Left ventricle myocardium inferior (tissue), 1 donor: ENCODE measurements at regions not wholly inside any gene's neighbourhood (a gene's known extent, or its start where the extent isn't known, plus 50 kb on each side); places are given as distances from the start of the nearest gene placed in this dataset.
A peak's percentile ranks its signal among the peaks of the same experiment; 100 is the strongest.
"Not testable (repeated sequence)": the region's sequence is repeated elsewhere in the genome, so short reads cannot be mapped to it uniquely, and the experiment has no call there.

Source experiments
- DNase-seq: peaks from one replicate; pipeline ENCODE4 v3.0.0-alpha.2; 2020
- H3K27ac ChIP-seq: fragments of 200-600 bp; replicated peaks from 2 replicates; pipeline ENCODE4 v1.8.0; 2021
- H3K27me3 ChIP-seq: fragments of 200-600 bp; 2 replicates; pipeline ENCODE4 v1.8.0; 2021; ENCODE audit warnings: low read depth
- H3K36me3 ChIP-seq: fragments of 200-600 bp; 2 replicates; pipeline ENCODE4 v1.8.0; 2021
- H3K4me1 ChIP-seq: fragments of 200-600 bp; 2 replicates; pipeline ENCODE4 v1.8.0; 2021
- H3K4me3 ChIP-seq: fragments of 200-600 bp; 2 replicates; pipeline ENCODE4 v1.8.0; 2021; ENCODE audit warnings: mild to moderate bottlenecking, moderate library complexity
- H3K9me3 ChIP-seq: fragments of 200-600 bp; replicated peaks from 2 replicates; pipeline ENCODE4 v1.8.0; 2021
- CTCF ChIP-seq: fragments of 200-600 bp; IDR thresholded peaks from 2 replicates; pipeline ENCODE4 v1.8.0; 2021; ENCODE audit warnings: antibody characterized with exemption, mild to moderate bottlenecking, borderline replicate concordance
- intact Hi-C: fragments of 100-400 bp; cut with micrococcal nuclease; formaldehyde crosslinking; loops from one replicate; pipeline ENCODE4 v1.11.0; 2022
- donor health status: DM: no; HTN: yes; CAD: no; lungs with severe emphysema.

GRCh38 chr16:22436823-22437652, 62.6 kb upstream of the CDR2 start:
- H3K27me3 ChIP-seq, H3K36me3 ChIP-seq, intact Hi-C loops, H3K9me3 ChIP-seq: not testable (repeated sequence)
- H3K27ac ChIP-seq, result peak overlapping the region; percentile 99
- peak; percentile 81 for DNase-seq
- peak overlapping the region; percentile 88 for H3K4me3 ChIP-seq
- peaks cover 11% of the 10 kb centered on the region for H3K4me1 ChIP-seq

DNA sequence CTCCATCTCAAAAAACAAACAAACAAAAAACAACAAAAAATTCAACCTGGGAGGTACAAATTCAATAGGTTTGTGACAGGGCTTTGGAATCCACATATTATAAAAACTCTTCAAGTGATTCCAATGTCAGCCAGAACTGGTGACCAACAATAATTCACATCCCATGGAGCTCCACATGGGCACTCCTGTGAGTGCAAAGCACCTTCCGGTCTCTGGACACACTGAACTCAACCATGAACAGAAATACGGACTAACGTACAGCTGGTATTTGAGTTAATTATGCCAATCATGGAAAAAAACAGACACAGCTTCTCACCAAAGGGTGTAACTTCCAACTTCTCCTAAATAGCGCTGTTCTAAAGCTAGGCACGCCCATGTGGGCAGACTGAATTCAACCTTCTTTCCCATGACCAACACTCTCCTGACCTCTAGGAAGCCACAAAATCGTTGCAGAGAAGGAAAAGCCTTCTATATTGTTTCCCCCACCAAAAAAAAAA, 62.0 kb upstream of the CDR2 start:
- Histone ChIP-seq H3K27ac (peak overlapping the region; percentile 99), H3K4me3 (peak overlapping the region; percentile 88), H3K4me1 (peaks cover 11% of the 10 kb centered on the region)
- H3K9me3 ChIP-seq, H3K27me3 ChIP-seq, intact Hi-C loops, H3K36me3 ChIP-seq, DNase-seq: not testable (repeated sequence)

DNA sequence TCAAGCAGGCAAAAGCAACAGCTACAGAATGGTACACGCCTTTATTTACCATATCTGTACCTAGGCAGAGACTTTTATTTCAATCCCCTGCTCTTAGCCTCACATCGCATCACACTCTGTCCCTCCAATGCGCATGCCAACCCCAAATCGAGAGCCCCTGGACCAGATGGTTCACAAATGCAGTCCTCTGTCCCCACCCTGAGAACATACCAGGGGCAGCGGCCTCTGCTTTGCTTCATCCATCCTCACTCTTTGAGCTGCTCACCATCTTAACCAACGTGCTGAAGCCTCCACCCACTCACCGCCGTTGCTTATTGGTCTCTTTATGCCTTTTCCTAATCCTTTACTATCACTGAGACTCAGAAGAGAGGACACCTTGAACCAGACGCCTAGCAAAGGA, 56.9 kb upstream of the CDR2 start:
- peaks cover 28% of the 10 kb centered on the region for H3K36me3 ChIP-seq
- H3K4me3 ChIP-seq, intact Hi-C loops, DNase-seq, H3K9me3 ChIP-seq, H3K4me1 ChIP-seq, H3K27ac ChIP-seq, H3K27me3 ChIP-seq: not testable (repeated sequence)

DNA sequence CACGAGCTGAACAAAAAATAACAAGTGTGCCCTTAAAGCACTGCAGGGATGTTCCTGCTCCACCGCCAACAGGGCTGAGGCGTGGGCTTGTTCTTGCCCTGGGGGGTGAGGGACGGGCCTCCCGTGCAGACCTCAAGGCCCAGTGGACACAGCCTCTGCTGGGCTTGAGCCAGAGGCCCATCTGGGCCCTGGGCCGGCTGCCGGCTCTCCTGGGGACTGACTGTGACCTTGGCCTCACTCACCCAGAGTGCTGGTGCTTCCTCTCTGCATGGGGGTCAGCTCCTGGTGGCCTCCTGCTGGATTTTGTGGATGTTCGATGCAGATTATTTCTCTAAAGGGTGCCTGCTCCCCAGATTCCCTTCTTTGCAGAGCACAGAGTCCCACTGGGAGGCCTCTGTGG, 54.2 kb upstream of the CDR2 start:
- no peaks in the 10 kb centered on the region for H3K9me3 ChIP-seq
- H3K36me3 ChIP-seq, result peaks cover 34% of the 10 kb centered on the region
- TF ChIP-seq CTCF, result no peak
- no peaks in the 10 kb centered on the region for H3K27me3 ChIP-seq
- DNase-seq, result peak; percentile 42
- H3K4me1 ChIP-seq, result peaks cover 16% of the 10 kb centered on the region
- intact Hi-C loops, result no loop called here
- no peak overlapping the region for H3K27ac ChIP-seq
- H3K4me3 ChIP-seq, result no peak overlapping the region

GRCh38 chr16:22427556-22427955, 53.1 kb upstream of the CDR2 start:
- DNase-seq, result no peak
- Histone ChIP-seq H3K27me3 (no peaks in the 10 kb centered on the region), H3K36me3 (peaks cover 38% of the 10 kb centered on the region), H3K4me1 (peaks cover 16% of the 10 kb centered on the region), H3K9me3 (no peaks in the 10 kb centered on the region), H3K4me3 (no peak overlapping the region), H3K27ac (no peak overlapping the region)
- no peak for TF ChIP-seq CTCF
- intact Hi-C loops, result no loop called here

DNA sequence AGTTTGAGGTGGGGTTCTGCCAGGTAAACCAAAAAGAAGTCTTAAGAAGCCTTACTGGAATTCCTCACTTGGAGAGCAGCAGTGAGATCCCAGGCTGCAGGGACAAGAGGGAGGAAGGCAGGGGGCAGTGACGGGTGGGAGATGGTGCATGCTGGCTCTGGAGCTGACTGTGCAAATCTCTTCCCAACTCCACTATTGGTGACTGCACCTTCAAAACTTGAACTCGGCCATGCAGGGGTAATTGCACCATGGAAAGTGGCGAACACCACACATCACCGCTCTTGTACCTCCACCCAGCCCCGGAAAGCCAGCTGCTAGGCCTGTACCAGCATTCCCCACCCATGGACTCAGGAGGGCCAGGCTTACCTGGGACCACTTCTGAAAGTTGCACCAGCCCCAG, 51.4 kb upstream of the CDR2 start:
- Histone ChIP-seq H3K4me3 (no peak overlapping the region), H3K36me3 (peaks cover 56% of the 10 kb centered on the region)
- intact Hi-C loops, result no loop called here

More for the DNA sequence above, 51.4 kb upstream of the CDR2 start:
- DNase-seq, result no peak
- no peak for TF ChIP-seq CTCF
- no peaks in the 10 kb centered on the region for H3K27me3 ChIP-seq
- peak overlapping the region; percentile 72 for H3K27ac ChIP-seq
- no peaks in the 10 kb centered on the region for H3K9me3 ChIP-seq
- peaks cover 16% of the 10 kb centered on the region for H3K4me1 ChIP-seq
